GM23248 (cell line): ENCODE measurements at regions not wholly inside any gene's neighbourhood (a gene's known extent, or its start where the extent isn't known, plus 50 kb on each side); places are given as distances from the start of the nearest gene placed in this dataset.

ENCODE experiments used
- EZH2 ChIP-seq: fragments of 200-600 bp; sonication (generic); IDR thresholded peaks from 2 replicates; pipeline ENCODE4 v1.6.1; 2018; ENCODE audit warnings: antibody characterized with exemption, mild to moderate bottlenecking; ENCODE audit not compliant: insufficient read depth, poor library complexity, severe bottlenecking
- EZH2phosphoT487 ChIP-seq: fragments of 200-600 bp; sonication (generic); IDR thresholded peaks from 2 replicates; pipeline ENCODE4 v1.6.1; 2018; ENCODE audit warnings: antibody characterized with exemption, moderate library complexity, mild to moderate bottlenecking, low read depth; ENCODE audit not compliant: insufficient read depth

- TF ChIP-seq EZH2 = no peak
- no peak for TF ChIP-seq EZH2phosphoT487
These were observed 819.0 kb upstream of the GRM7 start for GRCh38 chr3:6041894-6042293.
